ENCODE measurements at regions not wholly inside any gene's neighbourhood (a gene's known extent, or its start where the extent isn't known, plus 50 kb on each side); places are given as distances from the start of the nearest gene placed in this dataset.

DNA sequence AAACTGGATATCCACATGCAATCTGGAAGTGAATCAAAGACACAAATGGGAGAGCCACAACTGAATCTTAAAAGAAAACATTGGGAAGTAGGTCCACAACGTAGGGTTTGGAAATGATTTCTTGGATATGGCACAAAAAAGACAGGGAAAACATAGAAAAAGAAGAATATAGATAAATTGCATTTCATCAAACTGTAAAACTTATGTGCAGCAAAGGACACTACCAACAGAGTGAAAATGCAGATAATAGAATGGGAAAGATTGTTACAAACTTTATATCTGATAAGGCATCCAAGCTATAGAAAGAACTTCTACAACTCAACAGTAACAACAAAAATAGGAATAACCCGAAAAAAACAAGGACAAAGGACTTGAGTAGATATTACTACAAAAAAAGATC lies 89.6 kb downstream of the ZNF280B start:
- 61 to 63% methylated on average over 2 of the region's 2 CpGs for WGBS, 2 donors
- H3K4me3 ChIP-seq, result no peak overlapping the region
- H3K27me3 ChIP-seq, result no peaks in the 10 kb centered on the region
- no peak for DNase-seq
- H3K36me3 ChIP-seq, result no peaks in the 10 kb centered on the region
- no peak for TF ChIP-seq POLR2A (IDR thresholded peaks at IDR 0.05)
- TF ChIP-seq EP300 (IDR thresholded peaks at IDR 0.05), result no peak
- TF ChIP-seq POLR2AphosphoS5 (IDR thresholded peaks at IDR 0.05), result no peak
- TF ChIP-seq, protein P1, sequence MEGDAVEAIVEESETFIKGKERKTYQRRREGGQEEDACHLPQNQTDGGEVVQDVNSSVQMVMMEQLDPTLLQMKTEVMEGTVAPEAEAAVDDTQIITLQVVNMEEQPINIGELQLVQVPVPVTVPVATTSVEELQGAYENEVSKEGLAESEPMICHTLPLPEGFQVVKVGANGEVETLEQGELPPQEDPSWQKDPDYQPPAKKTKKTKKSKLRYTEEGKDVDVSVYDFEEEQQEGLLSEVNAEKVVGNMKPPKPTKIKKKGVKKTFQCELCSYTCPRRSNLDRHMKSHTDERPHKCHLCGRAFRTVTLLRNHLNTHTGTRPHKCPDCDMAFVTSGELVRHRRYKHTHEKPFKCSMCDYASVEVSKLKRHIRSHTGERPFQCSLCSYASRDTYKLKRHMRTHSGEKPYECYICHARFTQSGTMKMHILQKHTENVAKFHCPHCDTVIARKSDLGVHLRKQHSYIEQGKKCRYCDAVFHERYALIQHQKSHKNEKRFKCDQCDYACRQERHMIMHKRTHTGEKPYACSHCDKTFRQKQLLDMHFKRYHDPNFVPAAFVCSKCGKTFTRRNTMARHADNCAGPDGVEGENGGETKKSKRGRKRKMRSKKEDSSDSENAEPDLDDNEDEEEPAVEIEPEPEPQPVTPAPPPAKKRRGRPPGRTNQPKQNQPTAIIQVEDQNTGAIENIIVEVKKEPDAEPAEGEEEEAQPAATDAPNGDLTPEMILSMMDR (IDR thresholded peaks at IDR 0.05), result no peak
- no peaks in the 10 kb centered on the region for H3K9me3 ChIP-seq
- H3K27ac ChIP-seq, result no peak overlapping the region
- no peak for ATAC-seq (ENCODE audit: low FRiP score in 2 of 2)
- no peaks in the 10 kb centered on the region for H3K4me1 ChIP-seq

DNA sequence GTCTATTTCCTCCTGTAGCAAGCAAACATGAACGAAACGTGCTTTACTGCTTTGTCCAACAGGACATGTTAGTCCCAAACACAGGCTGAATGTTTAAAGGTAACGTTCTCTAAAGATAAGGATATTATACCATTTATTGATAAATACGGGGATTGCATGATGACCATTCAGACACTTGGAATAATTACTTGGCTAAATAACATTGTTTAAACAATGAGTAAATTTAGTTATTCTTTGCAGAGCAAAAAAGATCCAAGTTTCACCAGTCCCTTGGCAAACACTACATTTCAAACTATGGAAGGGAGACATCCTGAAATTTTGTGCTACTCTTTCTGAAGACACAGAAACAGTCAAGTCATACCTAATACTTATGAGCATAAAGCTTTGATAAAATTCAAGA lies 88.0 kb downstream of the ZNF280B start:
- H3K9me3 ChIP-seq, result no peaks in the 10 kb centered on the region
- H3K27ac ChIP-seq, result no peak overlapping the region
- no peaks in the 10 kb centered on the region for H3K27me3 ChIP-seq
- 68 to 72% methylated on average over 4 of the region's 4 CpGs for WGBS, 2 donors
- TF ChIP-seq POLR2AphosphoS5 (IDR thresholded peaks at IDR 0.05) (no peak), EP300 (IDR thresholded peaks at IDR 0.05) (no peak), POLR2A (IDR thresholded peaks at IDR 0.05) (no peak)
- TF ChIP-seq, protein P1 (IDR thresholded peaks at IDR 0.05), result no peak
- no peaks in the 10 kb centered on the region for H3K36me3 ChIP-seq
- no peak for DNase-seq
- H3K4me1 ChIP-seq, result no peaks in the 10 kb centered on the region
- H3K4me3 ChIP-seq, result no peak overlapping the region
- no peak for ATAC-seq (ENCODE audit: low FRiP score in 2 of 2)

DNA sequence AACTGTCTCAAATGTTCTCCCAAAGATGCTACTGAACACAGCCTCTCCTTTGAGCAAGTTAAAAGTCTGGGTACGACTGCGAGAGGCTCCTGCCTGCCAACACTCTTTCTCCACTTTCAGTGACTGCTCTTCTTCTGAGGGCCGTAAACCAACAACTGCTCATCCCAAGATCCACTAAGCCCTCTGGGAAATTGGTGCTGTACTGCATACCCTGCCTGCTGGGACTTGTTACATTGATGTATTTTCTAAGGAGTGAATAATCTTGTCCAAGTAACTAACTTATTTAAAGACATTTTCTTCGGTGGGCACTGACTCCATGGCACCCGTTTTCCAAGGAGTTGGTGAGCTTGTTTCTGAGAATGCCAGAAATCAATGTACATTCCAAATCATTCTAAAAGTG lies 87.2 kb downstream of the ZNF280B start:
- WGBS, 2 donors, result 74 to 83% methylated on average over 5 of the region's 5 CpGs
- no peaks in the 10 kb centered on the region for H3K36me3 ChIP-seq
- no peaks in the 10 kb centered on the region for H3K27me3 ChIP-seq
- ATAC-seq (ENCODE audit: low FRiP score in 2 of 2), result no peak
- no peaks in the 10 kb centered on the region for H3K4me1 ChIP-seq
- no peak overlapping the region for H3K27ac ChIP-seq
- no peaks in the 10 kb centered on the region for H3K9me3 ChIP-seq
- H3K4me3 ChIP-seq, result no peak overlapping the region
- no peak for DNase-seq
- TF ChIP-seq, protein P1 (IDR thresholded peaks at IDR 0.05), result no peak
- no peak for TF ChIP-seq POLR2AphosphoS5 (IDR thresholded peaks at IDR 0.05)
- no peak for TF ChIP-seq EP300 (IDR thresholded peaks at IDR 0.05)
- no peak for TF ChIP-seq POLR2A (IDR thresholded peaks at IDR 0.05)

DNA sequence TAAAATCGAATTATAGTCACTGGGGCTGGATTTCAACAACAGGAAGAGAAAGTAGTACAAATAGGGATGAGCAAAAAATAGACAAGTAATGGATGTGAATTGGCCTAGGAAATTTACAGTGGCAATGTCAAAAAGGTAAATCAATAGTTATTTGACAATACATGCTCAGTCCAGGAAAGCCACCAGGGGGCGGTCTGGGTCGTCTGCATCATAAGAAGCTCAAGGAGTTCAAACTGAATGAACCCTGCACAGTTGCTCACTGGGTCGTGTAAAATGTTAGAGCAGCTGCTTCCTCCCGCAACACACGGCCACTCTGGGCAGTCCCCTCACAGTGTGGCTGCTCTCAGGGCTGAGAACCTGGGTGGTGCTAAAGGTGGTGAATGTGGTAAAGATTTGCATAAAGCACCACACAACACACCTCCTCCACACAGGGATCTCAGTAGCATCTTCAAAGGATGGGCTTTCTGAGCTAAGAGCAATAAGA lies 85.9 kb downstream of the ZNF280B start:
- Histone ChIP-seq H3K27me3 (no peaks in the 10 kb centered on the region), H3K4me1 (no peaks in the 10 kb centered on the region), H3K36me3 (no peaks in the 10 kb centered on the region), H3K9me3 (no peaks in the 10 kb centered on the region), H3K4me3 (no peak overlapping the region), H3K27ac (no peak overlapping the region)
- WGBS, 2 donors, result 0% methylated on average over 4 to 6 of the region's 6 CpGs
- peak in 1 of 2 donors; percentile 41 for DNase-seq
- ATAC-seq (ENCODE audit: low FRiP score in 2 of 2), result peak in 1 of 2 donors; percentile 56
- TF ChIP-seq, protein P1 (IDR thresholded peaks at IDR 0.05), result peak in 5 of 6 experiments; percentile 26 to 56 (median 42)
- no peak for TF ChIP-seq POLR2A (IDR thresholded peaks at IDR 0.05)

DNA sequence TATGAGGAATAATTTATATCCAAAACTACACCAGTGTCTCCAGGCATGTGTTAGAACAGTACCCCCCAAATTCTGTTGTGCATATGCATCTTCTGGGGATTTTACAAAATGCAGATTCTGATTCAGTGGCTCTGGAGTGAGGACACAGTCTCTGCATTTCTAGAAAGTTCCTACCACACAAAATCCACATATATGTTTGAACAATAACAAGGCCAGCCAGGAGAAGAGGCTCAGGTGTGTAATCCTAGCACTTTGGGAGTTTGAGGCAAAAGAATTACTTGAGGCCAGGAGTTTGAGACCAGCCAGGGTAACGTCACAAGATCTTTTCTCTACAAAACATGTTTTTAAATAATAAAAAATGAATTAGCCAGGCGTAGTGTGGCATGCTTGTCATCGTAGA lies 84.9 kb downstream of the ZNF280B start:
- ATAC-seq (ENCODE audit: low FRiP score in 2 of 2), result no peak
- H3K27me3 ChIP-seq, result no peaks in the 10 kb centered on the region
- no peaks in the 10 kb centered on the region for H3K9me3 ChIP-seq
- H3K36me3 ChIP-seq, result no peaks in the 10 kb centered on the region
- TF ChIP-seq, protein P1 (IDR thresholded peaks at IDR 0.05), result no peak
- no peak for TF ChIP-seq POLR2A (IDR thresholded peaks at IDR 0.05)
- TF ChIP-seq POLR2AphosphoS5 (IDR thresholded peaks at IDR 0.05), result no peak
- no peak for TF ChIP-seq EP300 (IDR thresholded peaks at IDR 0.05)
- 81 to 84% methylated on average over 3 of the region's 3 CpGs for WGBS, 2 donors
- H3K4me3 ChIP-seq, result no peak overlapping the region
- no peak for DNase-seq
- H3K4me1 ChIP-seq, result no peaks in the 10 kb centered on the region
- no peak overlapping the region for H3K27ac ChIP-seq

All from upper lobe of left lung (tissue), 6 donors.